ENCODE measurements at regions not wholly inside any gene's neighbourhood (a gene's known extent, or its start where the extent isn't known, plus 50 kb on each side); places are given as distances from the start of the nearest gene placed in this dataset.
"Not testable (repeated sequence)": the region's sequence is repeated elsewhere in the genome, so short reads cannot be mapped to it uniquely, and the experiment has no call there.

DNA sequence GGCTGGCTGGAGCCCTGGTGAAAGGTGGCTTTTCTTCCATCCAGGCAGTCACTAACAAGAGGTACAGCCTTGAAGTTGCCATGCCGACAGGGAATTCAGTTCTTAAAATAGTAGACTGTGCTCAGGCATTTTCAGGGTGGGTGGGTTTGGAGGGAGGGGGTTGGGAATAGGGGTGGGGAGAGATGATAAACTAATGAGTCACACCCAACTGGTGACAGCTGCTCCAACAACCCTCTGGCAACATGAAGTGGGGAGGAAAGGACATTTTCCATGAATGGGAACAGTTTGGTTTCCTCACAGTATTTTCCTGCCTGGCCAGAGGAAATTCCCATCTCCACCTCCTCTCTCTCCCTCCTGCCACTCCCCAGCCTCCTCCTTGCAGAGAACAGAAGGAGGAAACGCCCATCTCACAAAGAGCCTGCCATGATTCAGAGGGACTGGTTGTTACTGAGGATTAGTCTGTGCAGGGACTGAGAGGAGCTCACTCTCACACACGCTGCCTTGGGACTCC, 113.0 kb upstream of the SLC1A4 start:
- WGBS, 2 donors, result 15 to 31% methylated on average over 3 of the region's 3 CpGs
- Histone ChIP-seq H3K4me3 (ENCODE audit: low read depth in 1 of 2, low read length in 2 of 2) (no peak overlapping the region), H3K4me1 (ENCODE audit: control insufficient read depth in 2 of 2, insufficient read depth in 2 of 2, low read length in 1 of 2) (peaks cover 0 to 2% of the 10 kb centered on the region in 2 donors), H3K9me3 (ENCODE audit: control insufficient read depth in 2 of 2, insufficient read depth in 1 of 2, low read depth in 1 of 2, low read length in 1 of 2) (no peaks in the 10 kb centered on the region), H3K27ac (ENCODE audit: low read depth in 2 of 2, low read length in 1 of 2) (peak overlapping the region; percentile 72 to 81), H3K27me3 (ENCODE audit: control insufficient read depth in 1 of 2, insufficient read depth in 2 of 2, low read length in 2 of 2) (no peaks in the 10 kb centered on the region), H3K36me3 (ENCODE audit: control insufficient read depth in 2 of 2, insufficient read depth in 2 of 2, low read length in 1 of 2) (no peaks in the 10 kb centered on the region)

DNA sequence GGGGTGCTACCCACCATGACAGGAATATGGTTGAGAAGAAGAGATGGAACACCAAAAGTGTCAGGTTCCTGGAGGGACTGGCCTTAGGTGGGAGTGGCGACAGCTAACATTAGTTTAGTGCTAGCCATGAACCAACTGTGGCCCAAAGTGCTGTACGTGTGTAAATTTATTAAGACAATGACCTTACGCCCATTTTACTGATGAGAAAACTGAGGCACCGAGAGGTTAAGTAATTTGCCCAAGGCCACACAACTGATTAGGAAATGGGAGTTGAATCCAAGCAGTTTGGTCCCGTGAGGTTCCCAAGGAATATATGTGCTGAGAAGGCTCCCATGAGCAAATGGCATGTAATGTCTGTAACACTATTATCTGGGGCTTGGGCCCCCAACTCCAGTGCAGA, 109.5 kb upstream of the SLC1A4 start:
- no peak overlapping the region for H3K27ac ChIP-seq (ENCODE audit: low read depth in 2 of 2, low read length in 1 of 2)
- H3K4me1 ChIP-seq (ENCODE audit: control insufficient read depth in 2 of 2, insufficient read depth in 2 of 2, low read length in 1 of 2), result peaks cover 0 to 2% of the 10 kb centered on the region in 2 donors
- H3K27me3 ChIP-seq (ENCODE audit: control insufficient read depth in 1 of 2, insufficient read depth in 2 of 2, low read length in 2 of 2), result no peaks in the 10 kb centered on the region
- 84 to 90% methylated on average over 5 of the region's 5 CpGs for WGBS, 2 donors
- no peaks in the 10 kb centered on the region for H3K36me3 ChIP-seq (ENCODE audit: control insufficient read depth in 2 of 2, insufficient read depth in 2 of 2, low read length in 1 of 2)
- H3K4me3 ChIP-seq (ENCODE audit: low read depth in 1 of 2, low read length in 2 of 2), result no peak overlapping the region
- H3K9me3 ChIP-seq (ENCODE audit: control insufficient read depth in 2 of 2, insufficient read depth in 1 of 2, low read depth in 1 of 2, low read length in 1 of 2), result no peaks in the 10 kb centered on the region

DNA sequence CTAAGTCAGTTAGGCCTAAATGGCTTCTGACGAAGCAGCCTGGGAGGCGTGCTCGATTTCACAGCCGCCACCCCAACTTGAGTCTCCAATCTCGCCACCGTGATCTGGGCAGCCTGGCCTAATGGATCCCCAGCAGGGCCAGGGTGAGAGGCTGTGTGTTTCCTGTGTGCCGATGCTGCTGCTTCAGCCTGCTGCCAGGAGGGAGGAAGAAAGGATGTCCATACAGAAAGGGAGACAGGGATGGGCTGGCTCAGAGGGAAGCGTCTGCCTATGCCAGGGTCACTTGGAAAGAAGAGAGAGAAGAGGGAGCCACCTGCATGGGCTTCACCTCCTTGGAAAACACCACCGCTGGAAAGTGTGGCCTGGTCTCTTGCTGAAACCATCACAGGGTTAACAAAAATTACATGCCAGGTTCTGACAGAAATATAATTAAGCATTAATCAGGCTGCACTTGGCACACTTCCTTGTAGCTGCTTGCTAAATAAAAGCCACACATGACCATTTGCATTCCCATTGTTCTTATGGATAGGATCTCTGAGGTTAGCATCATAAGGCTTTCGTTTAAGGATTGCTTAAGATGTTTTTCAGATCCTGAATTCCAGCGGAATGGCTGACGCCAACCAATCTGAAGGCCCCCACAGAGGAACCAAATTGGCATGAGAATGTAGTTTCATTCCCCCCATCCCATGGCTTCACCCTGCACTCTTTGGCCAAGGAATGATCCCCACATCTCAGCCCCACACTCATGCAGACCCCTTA, 108.8 kb upstream of the SLC1A4 start:
- Histone ChIP-seq H3K27me3 (ENCODE audit: control insufficient read depth in 1 of 2, insufficient read depth in 2 of 2, low read length in 2 of 2) (no peaks in the 10 kb centered on the region), H3K36me3 (ENCODE audit: control insufficient read depth in 2 of 2, insufficient read depth in 2 of 2, low read length in 1 of 2) (no peaks in the 10 kb centered on the region), H3K4me3 (ENCODE audit: low read depth in 1 of 2, low read length in 2 of 2) (no peak overlapping the region), H3K9me3 (ENCODE audit: control insufficient read depth in 2 of 2, insufficient read depth in 1 of 2, low read depth in 1 of 2, low read length in 1 of 2) (no peaks in the 10 kb centered on the region), H3K4me1 (ENCODE audit: control insufficient read depth in 2 of 2, insufficient read depth in 2 of 2, low read length in 1 of 2) (peaks cover 0 to 2% of the 10 kb centered on the region in 2 donors), H3K27ac (ENCODE audit: low read depth in 2 of 2, low read length in 1 of 2) (no peak overlapping the region)
- 75 to 78% methylated on average over 12 of the region's 12 CpGs for WGBS, 2 donors

DNA sequence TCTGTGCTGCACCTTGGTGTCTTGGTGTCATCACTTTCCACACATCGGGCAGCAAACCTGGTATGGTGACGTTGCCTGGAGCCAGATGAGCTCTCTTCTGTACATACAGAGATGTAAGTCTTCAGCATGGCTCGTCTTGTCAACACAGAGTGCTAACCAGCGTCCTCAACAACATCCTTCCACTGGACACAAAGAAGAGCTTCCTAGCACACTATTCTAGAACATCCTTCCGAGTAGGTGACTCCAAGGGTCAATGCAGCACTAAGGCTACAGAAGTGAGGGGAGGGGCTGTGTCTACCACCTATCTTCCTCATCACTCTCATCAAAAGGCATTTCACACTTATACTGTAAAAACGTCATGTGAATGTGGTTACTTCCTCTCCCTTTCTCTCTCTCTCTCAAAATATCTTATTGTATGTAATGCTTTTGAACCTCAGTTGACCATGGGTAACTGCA, 108.1 kb upstream of the SLC1A4 start:
- H3K4me3 ChIP-seq (ENCODE audit: low read depth in 1 of 2, low read length in 2 of 2), result no peak overlapping the region
- H3K36me3 ChIP-seq (ENCODE audit: control insufficient read depth in 2 of 2, insufficient read depth in 2 of 2, low read length in 1 of 2), result no peaks in the 10 kb centered on the region
- H3K27me3 ChIP-seq (ENCODE audit: control insufficient read depth in 1 of 2, insufficient read depth in 2 of 2, low read length in 2 of 2), result no peaks in the 10 kb centered on the region
- H3K4me1 ChIP-seq (ENCODE audit: control insufficient read depth in 2 of 2, insufficient read depth in 2 of 2, low read length in 1 of 2), result peaks cover 0 to 2% of the 10 kb centered on the region in 2 donors
- no peaks in the 10 kb centered on the region for H3K9me3 ChIP-seq (ENCODE audit: control insufficient read depth in 2 of 2, insufficient read depth in 1 of 2, low read depth in 1 of 2, low read length in 1 of 2)
- H3K27ac ChIP-seq (ENCODE audit: low read depth in 2 of 2, low read length in 1 of 2), result no peak overlapping the region
- 85 to 88% methylated on average over 6 of the region's 6 CpGs for WGBS, 2 donors

DNA sequence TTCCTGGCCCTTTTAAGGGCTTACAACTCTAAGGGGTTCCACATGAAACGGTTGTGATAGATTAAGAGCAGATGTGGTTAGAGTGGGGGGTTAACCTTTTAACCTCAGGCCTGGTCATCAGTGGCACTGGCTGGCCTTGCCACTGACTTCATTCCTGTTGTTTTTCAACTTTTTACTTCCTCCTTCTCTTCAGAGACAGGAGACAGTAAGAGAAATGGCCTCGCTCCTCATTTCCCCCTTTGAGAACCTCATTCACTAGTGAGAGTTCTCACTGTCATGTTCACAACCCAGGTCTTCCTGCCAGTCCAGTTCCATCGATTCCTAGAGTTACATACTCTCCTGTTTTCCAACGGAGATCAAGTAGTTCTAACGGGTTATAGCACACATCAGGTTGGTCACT, 101.6 kb upstream of the SLC1A4 start:
- H3K4me1 ChIP-seq (ENCODE audit: control insufficient read depth in 2 of 2, insufficient read depth in 2 of 2, low read length in 1 of 2), result no peaks in the 10 kb centered on the region
- H3K36me3 ChIP-seq (ENCODE audit: control insufficient read depth in 2 of 2, insufficient read depth in 2 of 2, low read length in 1 of 2), result no peaks in the 10 kb centered on the region

DNA sequence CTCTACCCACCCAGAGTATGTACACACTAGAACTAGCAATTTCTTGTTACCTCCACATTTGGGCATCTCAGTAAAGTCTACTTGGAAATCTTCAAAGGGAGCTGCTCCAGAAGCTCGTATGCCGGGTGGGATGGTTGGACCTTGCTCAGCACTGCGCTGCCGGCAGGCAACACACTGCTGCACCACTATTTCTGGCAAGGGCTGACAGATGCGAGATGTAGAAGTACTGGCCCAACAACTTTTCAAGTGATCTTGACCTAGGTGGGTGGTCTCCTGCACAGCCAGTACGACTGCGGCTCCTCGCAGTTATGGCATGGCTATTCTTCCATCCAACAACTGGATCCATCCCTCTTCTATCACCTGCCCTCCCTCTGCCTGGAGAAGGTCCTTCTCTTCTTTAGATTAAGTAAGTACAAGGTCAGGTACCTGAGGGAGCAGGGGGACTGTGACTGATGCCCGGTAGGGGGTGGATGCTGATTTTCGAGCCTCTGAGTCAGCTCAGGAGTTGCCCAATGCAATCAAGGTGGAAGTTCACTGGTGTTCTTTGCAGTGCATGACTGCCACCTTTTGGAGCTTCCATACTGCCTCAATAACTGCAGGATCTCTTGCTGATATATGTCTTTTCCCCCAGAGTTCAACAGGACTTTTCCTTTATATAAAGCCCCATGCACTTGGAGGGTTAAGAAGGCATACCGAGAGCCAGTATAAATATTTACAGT, 100.4 kb upstream of the SLC1A4 start:
- Histone ChIP-seq H3K27ac (ENCODE audit: low read depth in 2 of 2, low read length in 1 of 2) (no peak overlapping the region), H3K4me1 (ENCODE audit: control insufficient read depth in 2 of 2, insufficient read depth in 2 of 2, low read length in 1 of 2) (no peaks in the 10 kb centered on the region), H3K9me3 (ENCODE audit: control insufficient read depth in 2 of 2, insufficient read depth in 1 of 2, low read depth in 1 of 2, low read length in 1 of 2) (peaks cover 0 to 3% of the 10 kb centered on the region in 2 donors), H3K36me3 (ENCODE audit: control insufficient read depth in 2 of 2, insufficient read depth in 2 of 2, low read length in 1 of 2) (no peaks in the 10 kb centered on the region), H3K27me3 (ENCODE audit: control insufficient read depth in 1 of 2, insufficient read depth in 2 of 2, low read length in 2 of 2) (no peaks in the 10 kb centered on the region), H3K4me3 (ENCODE audit: low read depth in 1 of 2, low read length in 2 of 2) (no peak overlapping the region)
- 68 to 71% methylated on average over 11 of the region's 11 CpGs for WGBS, 2 donors

More for the DNA sequence above, 101.6 kb upstream of the SLC1A4 start:
- Histone ChIP-seq H3K9me3 (ENCODE audit: control insufficient read depth in 2 of 2, insufficient read depth in 1 of 2, low read depth in 1 of 2, low read length in 1 of 2) (peaks cover 0 to 3% of the 10 kb centered on the region in 2 donors), H3K27ac (ENCODE audit: low read depth in 2 of 2, low read length in 1 of 2) (no peak overlapping the region), H3K27me3 (ENCODE audit: control insufficient read depth in 1 of 2, insufficient read depth in 2 of 2, low read length in 2 of 2) (no peaks in the 10 kb centered on the region), H3K4me3 (ENCODE audit: low read depth in 1 of 2, low read length in 2 of 2) (no peak overlapping the region)
- WGBS, 2 donors, result 94 to 96% methylated on average over 5 of the region's 5 CpGs

DNA sequence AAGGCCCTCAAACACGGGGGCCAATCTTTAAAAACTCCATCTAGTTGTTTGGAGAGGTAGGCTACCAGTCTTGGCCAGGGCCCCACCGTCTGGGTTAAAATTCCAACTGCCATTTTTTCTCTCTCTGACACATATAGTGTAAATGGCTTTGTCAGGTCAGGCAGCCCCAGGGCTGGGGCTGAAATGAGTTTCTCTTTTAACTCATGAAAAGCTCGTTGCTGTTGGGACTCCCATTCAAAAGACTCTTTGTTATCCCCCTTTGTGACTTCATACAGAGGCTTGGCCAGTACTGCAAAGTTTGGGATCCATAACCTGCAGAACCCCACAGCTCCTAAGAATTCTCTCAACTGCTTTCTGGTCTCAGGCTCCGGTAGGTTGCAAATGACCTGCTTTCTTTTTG, 99.4 kb upstream of the SLC1A4 start:
- WGBS, 2 donors, result 71 to 77% methylated on average over 4 of the region's 4 CpGs
- H3K36me3 ChIP-seq (ENCODE audit: control insufficient read depth in 2 of 2, insufficient read depth in 2 of 2, low read length in 1 of 2), result no peaks in the 10 kb centered on the region
- no peak overlapping the region for H3K27ac ChIP-seq (ENCODE audit: low read depth in 2 of 2, low read length in 1 of 2)
- no peak overlapping the region for H3K4me3 ChIP-seq (ENCODE audit: low read depth in 1 of 2, low read length in 2 of 2)
- H3K4me1 ChIP-seq (ENCODE audit: control insufficient read depth in 2 of 2, insufficient read depth in 2 of 2, low read length in 1 of 2), result no peaks in the 10 kb centered on the region
- no peaks in the 10 kb centered on the region for H3K27me3 ChIP-seq (ENCODE audit: control insufficient read depth in 1 of 2, insufficient read depth in 2 of 2, low read length in 2 of 2)
- peaks cover 0 to 3% of the 10 kb centered on the region in 2 donors for H3K9me3 ChIP-seq (ENCODE audit: control insufficient read depth in 2 of 2, insufficient read depth in 1 of 2, low read depth in 1 of 2, low read length in 1 of 2)

DNA sequence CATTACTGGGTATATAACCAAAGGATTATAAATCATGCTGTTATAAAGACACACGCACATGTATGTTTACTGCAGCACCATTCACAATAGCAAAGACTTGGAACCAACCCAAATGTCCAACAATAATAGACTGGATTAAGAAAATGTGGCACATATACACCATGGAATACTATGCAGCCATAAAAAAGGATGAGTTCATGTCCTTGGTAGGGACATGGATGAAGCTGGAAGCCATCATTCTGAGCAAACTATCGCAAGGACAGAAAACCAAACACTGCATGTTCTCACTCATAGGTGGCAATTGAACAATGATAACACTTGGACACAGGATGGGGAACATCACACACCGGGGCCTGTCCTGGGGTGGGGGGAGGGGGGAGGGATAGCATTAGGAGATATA, 92.6 kb upstream of the SLC1A4 start:
- not testable (repeated sequence) for H3K36me3 ChIP-seq (ENCODE audit: control insufficient read depth in 2 of 2, insufficient read depth in 2 of 2, low read length in 1 of 2); H3K4me1 ChIP-seq (ENCODE audit: control insufficient read depth in 2 of 2, insufficient read depth in 2 of 2, low read length in 1 of 2); H3K4me3 ChIP-seq (ENCODE audit: low read depth in 1 of 2, low read length in 2 of 2); H3K9me3 ChIP-seq (ENCODE audit: control insufficient read depth in 2 of 2, insufficient read depth in 1 of 2, low read depth in 1 of 2, low read length in 1 of 2); H3K27me3 ChIP-seq (ENCODE audit: control insufficient read depth in 1 of 2, insufficient read depth in 2 of 2, low read length in 2 of 2); H3K27ac ChIP-seq (ENCODE audit: low read depth in 2 of 2, low read length in 1 of 2)
- 89 to 91% methylated on average over 3 of the region's 3 CpGs for WGBS, 2 donors

DNA sequence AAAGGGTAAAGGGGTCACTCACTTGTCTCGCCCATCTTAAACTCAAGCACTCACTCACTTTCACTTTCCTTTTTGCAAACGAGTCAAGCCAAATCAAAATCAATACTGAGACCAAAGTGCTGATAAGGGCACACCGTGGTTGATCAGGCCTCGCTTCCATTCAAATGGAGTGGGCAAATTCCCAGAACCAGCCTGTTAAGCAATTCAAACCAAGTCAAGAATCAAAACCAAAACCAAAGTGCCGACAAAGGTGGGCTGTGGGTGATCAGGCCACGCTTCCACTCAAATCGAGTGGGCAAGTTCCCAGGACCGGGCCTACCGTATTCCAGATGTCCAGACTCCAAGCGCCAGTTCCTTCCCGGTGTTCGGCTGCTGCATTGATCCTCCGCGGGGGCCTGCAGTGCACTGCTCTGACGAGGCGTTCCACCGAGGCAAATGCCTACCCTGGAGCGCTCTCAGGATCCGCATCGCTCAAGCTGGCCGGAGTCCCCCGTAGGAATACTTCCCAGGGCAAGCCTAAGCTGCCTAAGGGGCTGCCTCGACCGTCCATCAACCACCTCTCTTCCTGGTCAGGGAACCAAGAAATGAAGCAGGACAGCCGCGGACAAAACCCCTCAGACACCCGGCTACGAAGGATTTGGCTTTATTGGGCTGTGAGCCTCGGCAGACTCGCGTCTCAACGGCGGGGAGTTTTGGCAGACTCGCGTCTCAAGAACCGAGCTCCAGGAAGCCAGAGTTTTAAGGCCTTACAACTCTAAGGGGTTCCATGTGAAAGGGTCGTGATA, 89.9 kb upstream of the SLC1A4 start:
- H3K36me3 ChIP-seq (ENCODE audit: control insufficient read depth in 2 of 2, insufficient read depth in 2 of 2, low read length in 1 of 2), result no peaks in the 10 kb centered on the region
- H3K27me3 ChIP-seq (ENCODE audit: control insufficient read depth in 1 of 2, insufficient read depth in 2 of 2, low read length in 2 of 2), result no peaks in the 10 kb centered on the region
- no peaks in the 10 kb centered on the region for H3K9me3 ChIP-seq (ENCODE audit: control insufficient read depth in 2 of 2, insufficient read depth in 1 of 2, low read depth in 1 of 2, low read length in 1 of 2)
- H3K27ac ChIP-seq (ENCODE audit: low read depth in 2 of 2, low read length in 1 of 2), result no peak overlapping the region
- H3K4me3 ChIP-seq (ENCODE audit: low read depth in 1 of 2, low read length in 2 of 2), result no peak overlapping the region
- 87 to 88% methylated on average over 37 of the region's 37 CpGs for WGBS, 2 donors
- peaks cover 0 to 2% of the 10 kb centered on the region in 2 donors for H3K4me1 ChIP-seq (ENCODE audit: control insufficient read depth in 2 of 2, insufficient read depth in 2 of 2, low read length in 1 of 2)
